NCI-H748 (cell line): ENCODE measurements at regions not wholly inside any gene's neighbourhood (a gene's known extent, or its start where the extent isn't known, plus 50 kb on each side); places are given as distances from the start of the nearest gene placed in this dataset.

Experiments
- DNase-seq: peaks from one replicate; lab custom pipeline; 2025; ENCODE audit not compliant: unreplicated experiment; lab: John Stamatoyannopoulos, UW

DNA sequence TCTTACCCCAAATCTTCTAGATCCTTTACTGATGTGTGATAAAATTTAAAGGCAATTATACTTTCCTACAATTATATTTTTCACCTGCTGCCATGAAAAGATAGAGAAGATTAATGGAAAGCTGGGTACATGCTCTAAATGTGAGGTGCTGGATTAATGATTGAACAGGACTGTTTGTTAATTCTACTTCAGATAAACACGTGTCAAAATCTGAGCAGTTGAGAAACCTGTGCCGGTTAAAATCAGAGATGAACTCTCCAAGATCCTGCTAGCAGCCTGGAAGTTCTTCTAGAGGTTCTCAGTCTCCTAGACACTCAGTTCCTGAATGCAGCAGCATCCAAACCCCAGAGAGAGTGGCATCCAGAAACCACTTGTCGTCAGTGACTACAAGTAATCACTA lies 69.2 kb downstream of the INHBA start:
- no peak for DNase-seq

DNA sequence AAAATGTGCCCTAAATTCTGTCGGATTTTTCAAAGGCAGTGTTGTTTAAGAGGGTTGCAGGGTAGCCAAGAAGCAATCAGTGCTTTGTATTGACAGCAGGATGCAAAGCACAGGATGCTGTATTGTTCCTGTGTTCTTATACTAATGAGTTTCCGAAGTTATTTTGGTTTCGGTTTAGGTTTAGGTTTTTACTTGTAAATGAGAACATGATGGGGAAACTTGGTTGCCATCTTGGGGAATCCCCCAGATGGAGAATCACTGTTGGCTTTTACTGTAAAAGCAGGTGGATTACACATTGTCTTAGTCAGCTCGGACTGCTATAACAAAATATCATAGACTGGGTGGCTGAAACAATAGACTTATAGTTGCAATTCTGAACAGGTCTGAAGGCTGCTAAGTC lies 72.1 kb downstream of the INHBA start:
- DNase-seq = no peak

DNA sequence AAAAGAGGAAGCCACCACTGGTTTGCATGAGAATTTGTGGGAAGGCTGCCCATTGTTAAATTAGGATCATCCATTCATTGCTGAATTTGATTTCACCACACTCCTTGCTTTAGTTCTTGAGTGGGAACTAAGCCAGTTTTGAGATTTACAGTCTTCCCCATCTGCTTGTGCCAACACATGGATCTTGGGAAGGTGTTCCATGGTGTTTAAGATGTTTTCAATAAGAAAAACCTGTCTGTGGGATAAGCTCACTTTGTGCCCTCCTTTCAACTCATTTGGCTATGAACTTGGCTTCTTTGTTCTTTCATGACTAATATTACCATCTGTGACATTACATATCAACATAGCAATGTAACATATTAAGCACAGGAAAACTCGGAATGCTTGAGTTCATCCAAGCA lies 73.2 kb downstream of the INHBA start:
- no peak for DNase-seq

DNA sequence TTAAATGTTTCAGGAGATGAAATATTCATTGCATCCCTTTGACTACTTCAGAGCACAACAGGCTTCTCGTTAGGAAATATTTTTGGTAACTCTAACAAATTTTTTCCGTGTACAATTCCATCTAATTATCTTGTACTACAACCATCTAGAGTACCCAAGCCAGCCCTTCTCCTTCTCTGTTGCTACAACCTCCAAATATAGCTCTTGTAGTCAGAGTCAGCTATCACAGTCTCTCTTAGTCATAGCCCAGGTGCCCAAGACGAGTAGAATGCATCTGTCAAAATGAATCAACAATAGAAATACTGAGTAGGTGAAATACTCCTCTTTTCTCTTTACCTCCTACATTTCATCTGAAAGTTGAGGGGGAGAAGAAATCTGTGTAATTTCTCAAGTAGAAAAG lies 74.0 kb downstream of the INHBA start:
- DNase-seq = no peak

DNA sequence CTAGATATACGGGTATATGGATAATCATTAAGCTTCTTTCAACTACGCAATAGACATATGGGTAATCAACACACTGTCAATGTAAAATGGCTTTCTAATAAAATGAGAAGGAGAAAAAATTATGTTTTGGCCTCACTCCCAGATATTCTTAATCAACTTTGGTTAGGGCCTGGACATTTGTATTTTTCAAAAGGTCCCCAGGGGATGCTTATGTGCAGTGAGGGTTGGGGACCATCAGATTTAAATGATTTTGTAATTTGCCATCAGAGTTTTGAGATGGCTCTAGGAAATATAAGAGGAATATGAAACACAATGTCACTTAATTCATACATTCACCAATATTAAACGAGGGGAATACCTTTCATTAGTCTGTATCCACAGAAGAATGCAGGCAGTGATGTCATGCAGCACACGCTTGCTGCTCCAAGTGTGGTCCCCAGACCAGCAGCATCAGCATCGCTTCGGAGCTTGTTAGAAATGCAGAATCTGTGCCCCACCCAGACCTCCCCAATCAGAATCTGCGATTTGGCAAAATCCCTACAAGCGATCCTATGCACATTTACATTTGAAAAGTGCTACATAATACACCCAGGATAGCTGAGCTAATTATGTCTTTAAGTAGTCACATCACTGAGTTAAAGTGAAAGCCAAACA lies 75.1 kb downstream of the INHBA start:
- DNase-seq = no peak

DNA sequence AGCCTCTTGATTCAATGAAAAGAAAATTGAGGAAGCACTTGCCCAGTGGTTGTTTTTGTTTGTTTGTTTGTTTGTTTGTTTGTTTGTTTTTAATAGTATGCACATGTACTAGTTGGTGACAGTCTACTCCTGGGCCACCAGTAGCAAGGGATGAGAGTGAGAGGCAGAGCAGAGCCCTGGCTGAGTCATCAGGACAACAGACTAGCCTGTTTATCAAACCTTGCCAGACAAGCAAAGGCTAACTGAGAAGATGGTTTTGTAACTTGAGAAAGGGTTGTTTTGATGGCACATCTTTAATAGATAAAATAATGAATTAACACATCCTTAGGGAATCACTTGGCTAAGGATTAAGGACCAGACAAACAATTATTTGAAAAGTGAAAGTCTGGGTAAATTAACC lies 78.1 kb downstream of the INHBA start:
- no peak for DNase-seq

DNA sequence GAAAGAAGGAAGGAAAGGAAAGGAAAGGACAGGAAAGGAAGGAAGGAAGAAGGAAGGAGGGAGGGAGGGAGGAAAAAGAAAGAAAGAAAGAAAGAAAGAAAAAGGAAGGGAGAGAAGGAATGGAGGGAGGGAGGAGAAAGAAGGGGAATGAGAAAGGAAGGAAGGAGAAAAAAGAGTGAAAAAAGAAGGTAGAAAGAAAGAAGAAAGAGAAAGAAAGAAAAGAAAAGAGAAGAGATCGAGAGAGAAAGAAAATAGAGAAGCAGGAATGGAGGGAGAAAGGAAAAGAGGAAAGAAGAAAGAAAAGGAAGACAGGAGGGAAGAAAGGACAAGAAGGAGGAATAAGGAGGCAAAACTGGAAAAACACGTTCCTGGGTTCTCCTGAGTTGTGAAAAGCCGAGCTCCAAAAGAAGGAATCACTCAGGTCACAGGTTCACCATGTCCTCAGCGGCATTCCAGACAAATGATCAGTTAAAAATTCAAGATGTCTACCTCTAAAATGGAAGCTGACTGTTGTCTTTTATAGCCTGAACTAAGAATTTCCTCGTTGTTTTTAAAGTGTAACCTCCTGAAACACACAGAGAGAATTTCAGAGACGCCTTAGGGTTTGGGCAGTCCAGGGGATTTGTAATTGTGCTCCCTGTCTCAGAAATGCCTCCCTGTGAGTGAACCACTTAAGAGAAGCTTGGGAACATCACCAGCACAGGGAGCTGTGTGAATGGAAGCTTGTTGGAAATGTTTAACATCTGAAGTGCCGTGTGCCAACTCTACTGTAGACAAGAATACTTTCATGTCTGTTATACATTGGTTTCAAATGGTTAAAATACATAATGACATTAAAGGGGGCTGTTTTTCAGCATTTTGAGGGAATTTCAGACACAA lies 80.7 kb downstream of the INHBA start:
- DNase-seq = no peak

DNA sequence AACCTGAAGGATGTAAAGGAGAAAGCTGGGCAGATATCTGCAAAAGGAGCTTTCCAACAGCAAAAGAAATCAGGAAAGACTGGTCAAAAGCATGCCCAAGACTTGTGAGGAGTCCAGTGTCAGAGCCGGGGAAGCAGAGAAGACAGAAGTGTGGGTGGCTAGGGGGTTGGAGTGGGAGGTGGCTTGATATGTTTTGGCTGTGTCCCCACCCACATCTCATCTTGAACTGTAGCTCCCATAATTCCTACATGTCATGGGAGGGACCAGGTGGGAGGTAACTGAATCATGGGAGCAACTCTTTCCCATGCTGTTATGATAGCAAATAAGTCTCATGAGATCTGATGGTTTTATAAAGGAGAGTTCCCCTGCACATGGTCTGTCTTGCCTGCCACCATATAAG lies 84.9 kb downstream of the INHBA start:
- no peak for DNase-seq

DNA sequence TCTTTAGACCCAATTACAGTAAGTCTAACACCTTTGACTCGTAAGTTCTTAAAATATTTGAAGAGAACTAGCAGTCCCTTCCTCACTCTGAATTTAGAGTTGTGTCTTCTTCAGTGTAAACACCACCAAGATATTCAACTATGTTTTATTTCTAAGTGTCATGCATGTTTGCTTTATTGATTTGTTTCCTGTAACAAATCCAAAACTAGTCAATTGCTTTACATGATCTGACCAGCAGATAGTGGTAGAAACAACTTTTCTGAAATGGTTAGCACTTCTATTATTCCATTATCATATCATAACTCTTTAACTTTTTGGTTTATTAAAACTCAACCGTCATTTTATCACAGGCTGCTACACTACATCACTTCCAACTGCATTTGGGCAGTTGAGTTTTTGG lies 90.1 kb downstream of the INHBA start:
- DNase-seq = no peak

DNA sequence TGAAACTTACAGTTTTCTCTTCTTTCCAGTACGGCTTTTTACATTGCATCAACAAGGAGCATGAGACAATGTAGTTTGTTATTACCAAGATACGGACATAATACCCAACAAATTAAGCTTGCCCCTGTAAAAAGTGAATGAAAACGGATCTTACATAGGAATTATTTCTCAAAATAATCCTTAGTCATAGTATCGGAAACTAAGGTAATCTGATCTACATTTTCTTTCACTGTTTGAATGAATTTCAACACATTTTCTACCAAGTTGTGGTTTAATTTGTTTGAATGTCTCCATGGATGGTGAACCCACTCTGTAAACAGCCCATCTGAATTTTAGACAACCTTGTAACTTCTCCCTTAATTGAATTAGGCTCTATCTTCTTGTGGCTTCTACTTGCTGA lies 90.5 kb downstream of the INHBA start:
- no peak for DNase-seq

DNA sequence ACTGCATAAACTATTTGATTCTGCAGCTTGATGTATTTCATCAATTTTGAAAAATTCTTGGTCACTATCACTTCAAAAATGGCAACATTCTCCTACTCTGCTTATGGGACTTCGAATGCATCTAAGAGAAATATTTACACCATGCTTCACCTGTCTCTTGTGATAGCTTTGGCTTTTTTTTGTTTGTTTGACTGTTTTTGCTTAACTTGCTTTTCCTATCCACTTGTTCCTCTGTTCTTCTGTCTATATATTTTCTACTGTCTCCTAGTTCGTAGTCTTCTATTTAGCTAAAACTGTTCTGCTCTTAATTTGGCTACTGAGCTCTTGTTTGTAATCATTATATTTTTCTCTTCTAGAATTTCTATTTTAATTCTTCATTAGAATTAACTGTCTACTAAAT lies 94.4 kb downstream of the INHBA start:
- no peak for DNase-seq

DNA sequence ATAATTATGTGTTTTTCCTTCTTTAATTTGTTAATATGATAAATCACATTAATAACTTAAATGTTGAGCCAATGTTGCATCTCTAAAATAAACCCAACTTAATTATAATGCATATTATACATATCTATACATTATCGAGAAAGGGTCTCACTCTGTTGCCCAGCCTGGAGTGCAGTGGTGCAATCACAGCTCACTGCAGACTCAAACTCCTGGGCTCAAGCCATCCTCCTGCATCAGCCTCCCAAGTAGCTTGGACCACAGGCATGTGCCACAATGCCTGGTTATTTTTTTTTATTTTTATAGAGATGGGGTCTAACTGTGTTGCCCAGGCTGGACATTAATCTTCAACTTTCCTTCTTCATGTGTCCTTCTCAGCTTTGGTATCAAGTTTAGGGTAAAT lies 98.9 kb downstream of the INHBA start:
- DNase-seq = no peak

DNA sequence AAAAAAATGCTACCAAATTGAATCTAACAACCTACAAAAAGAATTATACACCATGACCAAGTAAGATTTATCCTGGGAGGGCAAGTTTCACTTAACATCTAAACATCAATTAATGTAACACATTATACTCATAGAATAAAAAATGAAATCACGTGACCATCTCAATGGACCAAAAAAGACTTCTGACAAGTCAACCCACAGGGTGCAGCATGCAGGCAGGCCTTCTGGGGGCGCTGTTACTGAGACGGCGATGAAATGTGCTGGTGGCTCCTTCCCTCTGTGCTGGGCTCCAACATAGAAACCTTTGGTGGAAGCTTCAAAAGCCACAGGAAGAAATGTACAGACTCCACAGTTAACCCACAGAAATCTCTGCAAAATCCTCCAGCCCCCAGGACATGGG lies 103.1 kb downstream of the INHBA start:
- DNase-seq = no peak

DNA sequence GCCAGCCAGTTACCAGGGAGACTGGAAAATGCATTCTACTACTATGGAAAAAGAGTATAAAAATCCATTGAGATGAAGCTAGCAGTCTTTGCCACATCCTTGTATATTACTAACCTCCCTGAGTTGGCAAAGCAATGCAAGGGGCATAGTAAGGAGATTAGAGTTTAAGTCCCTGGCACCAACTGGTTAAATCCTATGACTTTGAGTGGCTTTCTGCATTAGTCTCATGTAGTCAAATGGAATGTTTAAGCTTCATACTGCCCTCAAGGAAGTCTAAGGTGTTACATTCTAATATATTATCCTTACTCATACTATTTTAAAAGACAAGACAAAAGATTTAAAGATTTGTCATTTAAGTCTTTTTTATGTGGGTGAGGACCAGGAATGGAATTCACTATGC lies 110.1 kb downstream of the INHBA start:
- no peak for DNase-seq

DNA sequence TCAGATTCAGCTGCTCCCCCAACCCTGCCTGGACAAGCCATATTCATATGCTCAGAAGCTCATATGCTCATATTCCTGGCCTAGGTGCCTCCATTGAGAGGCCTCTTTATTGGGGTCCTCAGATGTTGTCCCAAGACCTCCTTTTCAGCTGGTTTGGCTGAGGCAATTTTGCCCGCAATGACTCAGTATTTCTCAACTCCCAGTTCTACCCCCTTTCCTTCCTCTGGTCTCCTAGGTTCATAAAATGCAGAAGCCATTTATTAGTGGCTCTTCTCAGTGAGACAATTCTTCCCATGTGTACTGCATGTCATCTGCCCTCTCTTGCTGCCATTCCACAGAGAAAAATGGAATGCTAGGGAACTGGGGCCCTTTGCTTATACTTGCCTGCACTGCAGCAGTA lies 110.7 kb downstream of the INHBA start:
- DNase-seq = no peak

DNA sequence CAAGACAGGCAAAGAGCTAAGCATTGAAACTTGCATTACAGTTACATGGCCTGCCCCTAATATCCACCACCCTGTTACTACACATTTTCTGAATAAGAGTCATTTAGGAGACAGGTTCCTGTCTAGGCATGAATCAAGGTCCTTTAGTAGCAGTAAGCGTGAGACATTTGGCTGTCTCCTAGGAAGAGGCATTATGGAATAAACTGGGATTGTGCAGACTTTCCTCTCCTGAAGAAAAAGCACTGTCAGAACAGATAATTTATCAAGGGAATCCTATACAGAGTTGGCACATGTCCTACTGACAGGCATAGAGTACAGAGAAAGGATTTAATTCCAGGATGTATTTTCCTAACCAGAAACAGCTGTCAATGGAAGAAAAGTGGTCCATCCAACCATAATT lies 111.9 kb downstream of the INHBA start:
- DNase-seq = no peak

DNA sequence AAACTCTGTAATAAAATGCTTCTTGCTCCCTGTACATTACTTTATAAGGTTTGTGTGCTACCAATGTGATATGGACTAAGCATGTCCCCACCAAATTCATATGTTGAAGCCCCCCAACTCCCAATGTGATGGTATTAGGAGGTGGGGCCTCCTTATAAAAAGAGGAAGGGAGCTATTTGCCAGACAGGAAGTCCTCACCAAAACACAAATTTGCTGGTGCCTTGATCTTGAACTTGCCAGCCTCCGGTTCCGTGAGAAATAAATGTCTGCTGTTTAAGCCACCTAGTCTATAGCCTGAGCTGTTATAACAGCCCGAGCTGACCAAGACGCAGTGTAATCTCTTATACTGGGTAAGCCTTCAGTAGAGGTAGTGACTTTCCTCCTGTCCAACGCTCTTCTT lies 114.5 kb downstream of the INHBA start:
- DNase-seq = no peak

DNA sequence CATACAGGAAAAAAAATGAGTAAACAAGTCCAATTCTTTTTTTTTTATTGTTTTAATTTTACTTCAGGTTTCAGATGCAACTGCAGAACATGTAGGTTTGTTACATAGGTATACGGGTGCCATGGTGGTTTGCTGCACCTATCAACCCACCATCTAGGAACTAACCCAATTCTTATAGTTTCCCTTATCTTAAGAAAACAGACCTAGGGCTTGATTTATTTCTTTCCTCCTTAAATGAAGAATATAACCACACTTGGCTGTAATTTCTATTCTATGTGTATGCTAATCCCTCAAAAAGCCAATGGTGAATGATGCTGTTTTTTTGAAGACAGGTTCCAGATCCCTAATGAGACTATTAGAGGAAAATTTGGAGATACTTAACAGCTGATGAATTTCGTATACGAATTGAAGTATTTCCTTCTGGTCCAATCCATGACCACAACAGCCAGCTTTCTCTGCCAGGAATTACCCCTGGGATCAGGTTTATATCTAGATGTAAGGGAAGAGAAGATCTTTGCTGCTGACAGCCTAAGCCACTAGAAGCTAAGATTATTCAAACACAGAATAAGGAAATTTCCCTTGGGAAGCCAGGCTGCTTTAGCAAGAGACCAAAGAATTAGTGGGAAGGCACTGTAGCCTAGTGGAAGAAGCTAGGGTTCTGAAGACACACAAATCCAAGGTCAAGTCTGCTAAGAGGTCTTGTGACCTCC lies 115.8 kb downstream of the INHBA start:
- DNase-seq = no peak

DNA sequence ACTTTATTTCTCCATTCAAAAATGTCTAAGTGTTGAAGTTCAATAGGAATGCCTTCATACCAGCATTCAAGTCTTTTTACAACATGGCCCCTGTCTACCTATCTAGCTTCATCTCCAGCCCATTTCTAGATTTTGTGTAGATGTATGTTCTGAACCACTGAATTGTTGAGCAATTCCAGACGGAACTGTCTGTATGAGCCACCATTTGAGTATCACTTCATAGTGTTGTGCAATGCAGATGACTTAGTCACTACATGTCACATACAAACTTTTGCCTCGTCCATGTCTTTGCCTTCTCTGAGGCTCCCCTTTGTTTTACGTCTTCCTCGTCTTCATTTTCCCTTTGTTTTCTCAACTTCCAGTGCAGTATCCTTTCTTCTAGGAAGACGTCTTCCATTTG lies 118.1 kb downstream of the INHBA start:
- DNase-seq = no peak

DNA sequence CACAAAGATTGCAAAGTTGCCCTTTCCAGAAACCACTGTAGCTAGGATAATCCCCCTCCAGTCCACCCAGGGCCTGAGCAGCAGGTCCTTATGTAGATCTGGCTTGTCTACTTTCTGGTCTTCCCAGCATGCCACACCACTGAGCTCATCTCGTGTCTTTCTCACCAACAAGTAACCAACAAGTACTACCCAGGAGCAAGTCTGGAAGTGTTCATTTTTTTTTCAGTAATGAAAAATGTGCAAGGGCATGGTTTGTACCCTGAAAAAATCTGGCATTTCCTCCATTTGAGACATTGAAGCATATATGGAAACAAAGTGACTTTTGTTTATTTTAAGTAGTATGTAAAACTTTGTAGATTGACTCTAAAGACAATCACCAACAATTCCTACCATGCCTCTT lies 120.8 kb downstream of the INHBA start:
- no peak for DNase-seq

DNA sequence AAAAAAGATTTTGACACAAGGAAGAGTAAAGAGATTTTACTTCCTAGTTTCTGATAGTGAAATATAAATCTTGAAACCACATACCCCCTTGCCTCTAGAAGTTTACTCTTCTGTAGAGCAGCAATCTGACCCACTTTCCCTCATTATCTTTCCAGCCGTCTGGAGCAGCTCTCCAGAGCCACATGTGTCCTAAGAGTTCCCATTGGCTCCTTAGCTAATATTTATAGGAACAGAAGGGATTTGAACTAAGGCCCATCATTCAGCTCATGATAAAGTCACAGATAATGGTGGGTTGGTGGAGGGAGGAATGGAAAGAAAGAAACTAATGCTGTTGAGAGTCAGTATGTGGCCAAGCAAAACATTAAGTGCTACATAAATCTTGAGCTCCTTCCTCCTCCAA lies 121.8 kb downstream of the INHBA start:
- no peak for DNase-seq
